B cell (primary cell): ENCODE measurements at regions not wholly inside any gene's neighbourhood (a gene's known extent, or its start where the extent isn't known, plus 50 kb on each side); places are given as distances from the start of the nearest gene placed in this dataset.

ENCODE experiments used
- ATAC-seq: fragments of 200-7000 bp; cut with Tn5 transposase; one replicate; pipeline ENCODE4 v1.10.0; 2021; ENCODE audit warnings: low read depth, mild to moderate bottlenecking, moderate number of reproducible peaks, moderate library complexity
- CTCF ChIA-PET: fragments of 350-600 bp; sonication (Branson Sonifier 250); formaldehyde crosslinking; loops from one replicate; lab custom pipeline; 2021; ENCODE audit warnings: antibody characterized with exemption, inconsistent platforms; lab: Charles Lee
- POLR2A ChIA-PET: fragments of 350-600 bp; sonication (Branson Sonifier 250); formaldehyde crosslinking; loops from one replicate; lab custom pipeline; 2021; ENCODE audit warnings: antibody characterized with exemption; lab: Charles Lee
- DNase-seq: peaks from one replicate; pipeline ENCODE4 v3.0.0; 2013
- H2AFZ ChIP-seq: 2 replicates; pipeline ENCODE4 v1.6.1; 2012; ENCODE audit warnings: mild to moderate bottlenecking, low read depth, low read length; ENCODE audit not compliant: insufficient read depth, poor library complexity, severe bottlenecking
- H3K27ac ChIP-seq, 2 donors: 1 replicate in 1 of 2; 2 replicates in 1 of 2; pipeline ENCODE4 v1.5.1; 2012 to 2013; ENCODE audit warnings: low read length in 2 of 2, mild to moderate bottlenecking in 2 of 2, moderate library complexity in 1 of 2
- H3K27me3 ChIP-seq, 4 experiments: fragments of 200-600 bp in 1 of 4; sonication (generic) in 1 of 4; replicated peaks in 1 of 4; 1 replicate in 2 of 4; 2 replicates in 2 of 4; pipeline versions ENCODE4 v1.6.1 to v1.7.0; 2013 to 2016; ENCODE audit warnings: low read length in 3 of 4, mild to moderate bottlenecking in 2 of 4, mixed read lengths in 1 of 4, moderate library complexity in 1 of 4; ENCODE audit not compliant: insufficient read depth in 4 of 4, control insufficient read depth in 3 of 4; ENCODE audit errors: control extremely low read depth in 1 of 4
- H3K36me3 ChIP-seq, 2 experiments: replicated peaks in 1 of 2; 1 replicate in 1 of 2; 2 replicates in 1 of 2; pipeline versions ENCODE4 v1.6.1 to v1.7.1; 2013; ENCODE audit warnings: low read length in 1 of 2; ENCODE audit not compliant: insufficient read depth in 2 of 2, control insufficient read depth in 1 of 2; ENCODE audit errors: control extremely low read depth in 1 of 2, extremely low read depth in 1 of 2
- H3K4me1 ChIP-seq, 2 donors: fragments of 200-600 bp in 1 of 2; sonication (generic) in 1 of 2; 1 replicate in 1 of 2; 2 replicates in 1 of 2; pipeline versions ENCODE4 v1.5.1 to v1.6.1; 2013 to 2017; ENCODE audit warnings: low read length in 2 of 2; ENCODE audit not compliant: control insufficient read depth in 2 of 2, insufficient read depth in 2 of 2
- H3K4me2 ChIP-seq: replicated peaks from 2 replicates; pipeline ENCODE3; 2012; ENCODE audit warnings: mild to moderate bottlenecking, low read depth, low read length; ENCODE audit not compliant: poor library complexity, severe bottlenecking
- H3K4me3 ChIP-seq, 5 experiments: fragments of 200-600 bp in 1 of 5; sonication (generic) in 1 of 5; 1 replicate in 3 of 5; 2 replicates in 2 of 5; pipeline versions ENCODE4 v1.5.1 to v1.7.0; 2011 to 2016; ENCODE audit warnings: low read length in 4 of 5, mild to moderate bottlenecking in 4 of 5, low read depth in 2 of 5, control low read depth in 1 of 5, moderate library complexity in 1 of 5; ENCODE audit not compliant: insufficient read depth in 1 of 5; ENCODE audit errors: control extremely low read depth in 1 of 5, extremely low read depth in 1 of 5
- H3K79me2 ChIP-seq: fragments of 200-600 bp; sonication (generic); one replicate; pipeline ENCODE4 v1.6.0; 2016; ENCODE audit warnings: low read length; ENCODE audit not compliant: control insufficient read depth, insufficient read depth
- H3K9ac ChIP-seq: fragments of 200-600 bp; sonication (generic); 2 replicates; pipeline ENCODE4 v1.6.1; 2017; ENCODE audit warnings: mild to moderate bottlenecking, low read length, moderate library complexity
- H3K9me3 ChIP-seq, 3 donors: one replicate each; pipeline versions ENCODE4 v1.6.1 to v1.7.1; 2013; ENCODE audit warnings: low read length in 2 of 3; ENCODE audit not compliant: control insufficient read depth in 2 of 3, insufficient read depth in 1 of 3; ENCODE audit errors: control extremely low read depth in 1 of 3
- H4K20me1 ChIP-seq: 2 replicates; pipeline ENCODE4 v1.6.0; 2012; ENCODE audit warnings: mild to moderate bottlenecking, low read length; ENCODE audit not compliant: insufficient read depth, control insufficient read depth, poor library complexity, severe bottlenecking
- H3K27ac Mint-ChIP-seq: one replicate; pipeline ENCODE4 v1.8.0; 2021; ENCODE audit warnings: mixed read lengths
- H3K27me3 Mint-ChIP-seq: one replicate; pipeline ENCODE4 v1.8.0; 2021; ENCODE audit warnings: mixed read lengths
- H3K4me1 Mint-ChIP-seq: one replicate; pipeline ENCODE4 v1.8.0; 2021; ENCODE audit warnings: mixed read lengths
- H3K4me3 Mint-ChIP-seq: one replicate; pipeline ENCODE4 v1.8.0; 2021; ENCODE audit warnings: mixed read lengths
- H3K9me3 Mint-ChIP-seq: one replicate; pipeline ENCODE4 v1.8.0; 2022; ENCODE audit warnings: mixed read lengths; ENCODE audit not compliant: insufficient read depth
- EZH2 ChIP-seq: IDR thresholded peaks from 2 replicates; pipeline ENCODE4 v1.6.1; 2012; ENCODE audit warnings: borderline replicate concordance, low read depth, mild to moderate bottlenecking, moderate library complexity, low read length; ENCODE audit not compliant: insufficient read depth, poor library complexity, severe bottlenecking
- WGBS: methylation state at CpG from one replicate; pipeline ENCODE4 v1.1.5; 2013; ENCODE audit warnings: missing lambda C conversion rate; ENCODE audit not compliant: insufficient coverage; 5-methylcytosine and 5-hydroxymethylcytosine counted together
- intact Hi-C: fragments of 100-400 bp; cut with micrococcal nuclease; formaldehyde crosslinking; loops from one replicate; pipeline ENCODE4 v1.10.0; 2022
- TF ChIP-seq, protein P1 (sequence below): fragments of 200-600 bp; IDR thresholded peaks from one replicate; pipeline ENCODE4 v1.8.0; 2022; ENCODE audit warnings: antibody characterized with exemption, mild to moderate bottlenecking

DNA sequence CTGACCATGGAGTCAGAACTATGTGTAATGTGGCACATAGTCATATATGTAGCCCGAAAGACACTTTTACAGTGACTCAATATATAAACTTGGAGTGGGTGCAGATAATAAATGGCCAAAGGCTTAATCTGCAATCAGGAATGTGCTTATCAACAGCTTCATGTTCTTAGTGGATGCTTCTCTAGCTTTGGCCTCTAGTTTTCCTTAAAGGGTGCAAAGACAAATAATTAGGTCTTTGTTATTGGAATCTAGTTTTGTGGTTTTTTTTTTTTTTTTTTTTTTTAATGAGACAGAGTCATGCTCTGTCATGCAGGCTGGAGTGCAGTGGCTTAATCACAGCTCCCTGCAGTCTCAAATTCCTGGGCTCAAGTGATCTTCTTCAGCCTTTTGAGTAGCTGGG, 625.6 kb downstream of the EPHA4 start:
- no peak overlapping the region for H3K4me3 Mint-ChIP-seq
- no peak for ATAC-seq
- CTCF ChIA-PET, result no interaction called here

DNA sequence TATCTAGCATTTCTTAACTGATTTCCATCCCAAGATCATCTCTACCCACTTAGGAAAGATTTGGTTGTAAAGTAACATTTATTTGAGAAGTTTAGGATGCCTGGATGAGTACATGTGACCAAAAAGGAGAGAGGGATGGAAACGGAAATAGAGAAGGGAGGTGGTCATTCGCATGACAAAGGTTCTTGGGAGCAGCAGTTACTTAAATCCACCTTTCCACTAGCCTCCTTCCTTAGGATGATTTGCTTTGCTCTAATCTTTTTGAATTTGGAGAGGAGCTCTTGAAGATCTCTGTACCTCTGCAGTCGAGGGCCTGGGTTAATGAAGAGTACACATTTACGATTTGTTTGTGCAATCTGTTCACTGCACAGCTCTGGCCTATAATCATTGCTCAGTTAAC, 623.5 kb downstream of the EPHA4 start:
- H3K4me1 ChIP-seq, result no peaks in the 10 kb centered on the region
- no peak for DNase-seq
- Mint-ChIP-seq H3K27ac (no peak overlapping the region), H3K4me3 (no peak overlapping the region), H3K27me3 (peaks cover 11% of the 10 kb centered on the region), H3K9me3 (peaks cover 3% of the 10 kb centered on the region), H3K4me1 (no peaks in the 10 kb centered on the region)
- no peak overlapping the region for H3K4me3 ChIP-seq
- H3K36me3 ChIP-seq, result no peaks in the 10 kb centered on the region
- no peak overlapping the region for H3K27ac ChIP-seq
- intact Hi-C loops, result no loop called here
- WGBS, result 92% methylated on average over 2 of the region's 4 CpGs
- no peak overlapping the region for H3K4me2 ChIP-seq
- no peak for TF ChIP-seq EZH2
- TF ChIP-seq, protein P1, sequence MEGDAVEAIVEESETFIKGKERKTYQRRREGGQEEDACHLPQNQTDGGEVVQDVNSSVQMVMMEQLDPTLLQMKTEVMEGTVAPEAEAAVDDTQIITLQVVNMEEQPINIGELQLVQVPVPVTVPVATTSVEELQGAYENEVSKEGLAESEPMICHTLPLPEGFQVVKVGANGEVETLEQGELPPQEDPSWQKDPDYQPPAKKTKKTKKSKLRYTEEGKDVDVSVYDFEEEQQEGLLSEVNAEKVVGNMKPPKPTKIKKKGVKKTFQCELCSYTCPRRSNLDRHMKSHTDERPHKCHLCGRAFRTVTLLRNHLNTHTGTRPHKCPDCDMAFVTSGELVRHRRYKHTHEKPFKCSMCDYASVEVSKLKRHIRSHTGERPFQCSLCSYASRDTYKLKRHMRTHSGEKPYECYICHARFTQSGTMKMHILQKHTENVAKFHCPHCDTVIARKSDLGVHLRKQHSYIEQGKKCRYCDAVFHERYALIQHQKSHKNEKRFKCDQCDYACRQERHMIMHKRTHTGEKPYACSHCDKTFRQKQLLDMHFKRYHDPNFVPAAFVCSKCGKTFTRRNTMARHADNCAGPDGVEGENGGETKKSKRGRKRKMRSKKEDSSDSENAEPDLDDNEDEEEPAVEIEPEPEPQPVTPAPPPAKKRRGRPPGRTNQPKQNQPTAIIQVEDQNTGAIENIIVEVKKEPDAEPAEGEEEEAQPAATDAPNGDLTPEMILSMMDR, result no peak
- ChIA-PET CTCF (no interaction called here), POLR2A (no interaction called here)
- no peaks in the 10 kb centered on the region for H3K27me3 ChIP-seq
- no peaks in the 10 kb centered on the region for H3K9me3 ChIP-seq
- H3K79me2 ChIP-seq, result no peaks in the 10 kb centered on the region
- no peak overlapping the region for H2AFZ ChIP-seq
- no peaks in the 10 kb centered on the region for H4K20me1 ChIP-seq
- ATAC-seq, result no peak
- H3K9ac ChIP-seq, result no peak overlapping the region

More for the DNA sequence above, 625.6 kb downstream of the EPHA4 start:
- DNase-seq, result no peak
- POLR2A ChIA-PET, result no interaction called here
- no peak overlapping the region for H2AFZ ChIP-seq
- H3K4me1 ChIP-seq, result no peaks in the 10 kb centered on the region
- no peak overlapping the region for H3K9ac ChIP-seq
- H3K9me3 ChIP-seq, result no peaks in the 10 kb centered on the region
- no peaks in the 10 kb centered on the region for H3K36me3 ChIP-seq
- no peaks in the 10 kb centered on the region for H3K4me1 Mint-ChIP-seq
- peaks cover 0 to 2% (median 0%) of the 10 kb centered on the region in 4 experiments for H3K27me3 ChIP-seq
- no peak overlapping the region for H3K27ac Mint-ChIP-seq
- no peaks in the 10 kb centered on the region for H3K79me2 ChIP-seq
- no peak overlapping the region for H3K27ac ChIP-seq
- H3K4me2 ChIP-seq, result no peak overlapping the region
- no peaks in the 10 kb centered on the region for H3K9me3 Mint-ChIP-seq
- H3K27me3 Mint-ChIP-seq, result peaks cover 11% of the 10 kb centered on the region
- no peaks in the 10 kb centered on the region for H4K20me1 ChIP-seq
- TF ChIP-seq, protein P1, result no peak
- TF ChIP-seq EZH2, result no peak
- WGBS, result no CpG with 5 or more reads among the region's 1 CpG
- no peak overlapping the region for H3K4me3 ChIP-seq
- intact Hi-C loops, result no loop called here
